HEK293 (cell line): ENCODE measurements at regions not wholly inside any gene's neighbourhood (a gene's known extent, or its start where the extent isn't known, plus 50 kb on each side); places are given as distances from the start of the nearest gene placed in this dataset.

Source experiments
- ZBTB7A ChIP-seq: fragments of 450-650 bp; formaldehyde crosslinking; IDR thresholded peaks from 2 replicates; pipeline ENCODE4 v1.5.1; 2016; ENCODE audit warnings: low read depth, missing biosample characterization, missing genetic modification characterization
- ZNF239 ChIP-seq: fragments of 450-650 bp; formaldehyde crosslinking; IDR thresholded peaks from 2 replicates; pipeline ENCODE4 v1.5.1; 2016; ENCODE audit warnings: missing biosample characterization, missing genetic modification characterization

GRCh38 chr1:240004086-240004749 lies 87.5 kb upstream of the FMN2 start:
- no peak for TF ChIP-seq ZBTB7A
- no peak for TF ChIP-seq ZNF239 (tag by site-specific recombination)
